Smooth muscle cell (in vitro differentiated cells): ENCODE measurements at regions not wholly inside any gene's neighbourhood (a gene's known extent, or its start where the extent isn't known, plus 50 kb on each side); places are given as distances from the start of the nearest gene placed in this dataset.

Source experiments
- DNase-seq: peaks from one replicate; lab custom pipeline; 2025; ENCODE audit not compliant: unreplicated experiment; lab: John Stamatoyannopoulos, UW
- H2AFZ ChIP-seq: fragments of 200-600 bp; sonication (generic); 2 replicates; pipeline ENCODE4 v1.6.0; 2016; ENCODE audit warnings: antibody characterized with exemption, low read depth, mild to moderate bottlenecking
- H3F3A ChIP-seq: fragments of 200-600 bp; sonication (generic); 2 replicates; pipeline ENCODE4 v1.6.0; 2017; ENCODE audit warnings: antibody characterized with exemption, low read depth
- H3K27ac ChIP-seq: fragments of 200-600 bp; sonication (generic); 2 replicates; pipeline ENCODE4 v1.5.1; 2016; ENCODE audit warnings: low read depth, mild to moderate bottlenecking
- H3K27me3 ChIP-seq: fragments of 200-600 bp; sonication (generic); 2 replicates; pipeline ENCODE4 v1.6.1; 2016; ENCODE audit warnings: low read depth, mild to moderate bottlenecking
- H3K36me3 ChIP-seq: fragments of 200-600 bp; sonication (generic); 2 replicates; pipeline ENCODE4 v1.5.1; 2016; ENCODE audit warnings: low read depth
- H3K4me1 ChIP-seq: fragments of 200-600 bp; sonication (generic); 2 replicates; pipeline ENCODE4 v1.5.1; 2016; ENCODE audit warnings: low read depth
- H3K4me2 ChIP-seq: fragments of 200-600 bp; sonication (generic); 2 replicates; pipeline ENCODE4 v1.6.0; 2016; ENCODE audit warnings: mild to moderate bottlenecking
- H3K4me3 ChIP-seq: fragments of 200-600 bp; sonication (generic); 2 replicates; pipeline ENCODE4 v1.5.1; 2016; ENCODE audit warnings: mild to moderate bottlenecking
- H3K79me2 ChIP-seq: fragments of 200-600 bp; sonication (generic); 2 replicates; pipeline ENCODE4 v1.6.0; 2016; ENCODE audit warnings: low read depth, mild to moderate bottlenecking
- H3K9ac ChIP-seq: fragments of 200-600 bp; sonication (generic); 2 replicates; pipeline ENCODE4 v1.6.0; 2016; ENCODE audit warnings: low read depth
- H3K9me3 ChIP-seq: fragments of 200-600 bp; sonication (generic); replicated peaks from 2 replicates; pipeline ENCODE4 v1.5.1; 2016; ENCODE audit warnings: low read depth
- H4K20me1 ChIP-seq: fragments of 200-600 bp; sonication (generic); 2 replicates; pipeline ENCODE4 v1.6.0; 2016; ENCODE audit warnings: low read depth
- WGBS: methylation state at CpG from one replicate; pipeline ENCODE4 v1.1.7; 2016; ENCODE audit warnings: low lambda C conversion rate; 5-methylcytosine and 5-hydroxymethylcytosine counted together
- TF ChIP-seq, protein P1 (sequence below): fragments of 200-600 bp; sonication (generic); IDR thresholded peaks from 2 replicates; pipeline ENCODE4 v1.5.1; 2017; ENCODE audit warnings: borderline replicate concordance, mild to moderate bottlenecking, antibody characterized with exemption; ENCODE audit not compliant: insufficient read depth, poor library complexity, severe bottlenecking

DNA sequence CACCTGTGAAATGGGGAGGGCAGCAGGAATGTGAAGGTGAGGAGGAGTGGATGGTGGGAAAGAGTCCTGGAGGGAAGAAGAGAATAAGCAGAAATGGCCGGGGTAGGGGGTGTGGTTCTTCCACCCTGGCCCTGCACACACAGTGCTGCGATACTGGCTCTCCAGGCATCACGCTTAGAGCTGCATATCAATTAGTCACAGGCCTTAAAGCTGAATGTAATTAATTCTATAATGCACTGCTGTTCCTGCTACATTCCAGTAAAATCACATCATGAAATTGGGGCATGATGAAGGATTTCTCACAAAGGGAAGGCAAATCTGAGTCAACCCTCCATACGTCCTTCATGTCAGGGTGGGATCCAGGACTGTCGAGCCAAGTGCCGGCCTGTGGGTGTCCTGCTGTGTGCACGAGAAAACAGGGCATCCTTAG, 566.1 kb downstream of the BCL11B start:
- Histone ChIP-seq H3K9me3 (no peaks in the 10 kb centered on the region), H3K27me3 (peaks cover 4% of the 10 kb centered on the region), H3K79me2 (no peaks in the 10 kb centered on the region), H3K4me3 (no peak overlapping the region), H3K36me3 (no peaks in the 10 kb centered on the region), H3K9ac (no peak overlapping the region), H3K4me2 (no peak overlapping the region), H3K4me1 (no peaks in the 10 kb centered on the region), H3F3A (no peaks in the 10 kb centered on the region), H2AFZ (no peak overlapping the region), H3K27ac (no peak overlapping the region), H4K20me1 (no peaks in the 10 kb centered on the region)
- TF ChIP-seq, protein P1, sequence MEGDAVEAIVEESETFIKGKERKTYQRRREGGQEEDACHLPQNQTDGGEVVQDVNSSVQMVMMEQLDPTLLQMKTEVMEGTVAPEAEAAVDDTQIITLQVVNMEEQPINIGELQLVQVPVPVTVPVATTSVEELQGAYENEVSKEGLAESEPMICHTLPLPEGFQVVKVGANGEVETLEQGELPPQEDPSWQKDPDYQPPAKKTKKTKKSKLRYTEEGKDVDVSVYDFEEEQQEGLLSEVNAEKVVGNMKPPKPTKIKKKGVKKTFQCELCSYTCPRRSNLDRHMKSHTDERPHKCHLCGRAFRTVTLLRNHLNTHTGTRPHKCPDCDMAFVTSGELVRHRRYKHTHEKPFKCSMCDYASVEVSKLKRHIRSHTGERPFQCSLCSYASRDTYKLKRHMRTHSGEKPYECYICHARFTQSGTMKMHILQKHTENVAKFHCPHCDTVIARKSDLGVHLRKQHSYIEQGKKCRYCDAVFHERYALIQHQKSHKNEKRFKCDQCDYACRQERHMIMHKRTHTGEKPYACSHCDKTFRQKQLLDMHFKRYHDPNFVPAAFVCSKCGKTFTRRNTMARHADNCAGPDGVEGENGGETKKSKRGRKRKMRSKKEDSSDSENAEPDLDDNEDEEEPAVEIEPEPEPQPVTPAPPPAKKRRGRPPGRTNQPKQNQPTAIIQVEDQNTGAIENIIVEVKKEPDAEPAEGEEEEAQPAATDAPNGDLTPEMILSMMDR, result no peak
- DNase-seq, result no peak
- 55% methylated on average over 7 of the region's 7 CpGs for WGBS

DNA sequence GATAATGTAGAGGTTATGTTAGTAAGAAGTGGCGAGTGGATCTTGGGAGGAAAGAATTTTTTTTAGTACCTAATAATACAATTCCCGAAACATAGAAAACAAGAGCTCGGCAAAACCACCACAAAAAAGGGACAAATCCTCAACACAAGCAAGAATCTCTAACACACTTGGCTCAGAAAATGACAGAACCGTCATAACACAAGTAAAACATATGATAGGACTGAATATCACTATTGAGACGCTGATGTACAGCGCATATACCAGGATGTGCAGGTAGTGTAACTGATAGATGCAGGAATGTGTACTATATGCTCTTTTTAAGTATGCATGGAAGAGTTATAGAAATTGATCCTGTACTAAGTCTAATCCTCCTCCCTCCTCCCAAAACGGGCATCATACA, 564.5 kb downstream of the BCL11B start:
- WGBS, result 95% methylated on average over 7 of the region's 7 CpGs
- DNase-seq, result no peak
- Histone ChIP-seq H3K4me2 (no peak overlapping the region), H3K9me3 (no peaks in the 10 kb centered on the region), H3K79me2 (no peaks in the 10 kb centered on the region), H3K4me3 (no peak overlapping the region), H3K27me3 (peaks cover 4% of the 10 kb centered on the region), H2AFZ (no peak overlapping the region), H3F3A (no peaks in the 10 kb centered on the region), H3K36me3 (no peaks in the 10 kb centered on the region), H3K4me1 (no peaks in the 10 kb centered on the region), H3K9ac (no peak overlapping the region), H3K27ac (no peak overlapping the region), H4K20me1 (no peaks in the 10 kb centered on the region)
- TF ChIP-seq, protein P1, result no peak

DNA sequence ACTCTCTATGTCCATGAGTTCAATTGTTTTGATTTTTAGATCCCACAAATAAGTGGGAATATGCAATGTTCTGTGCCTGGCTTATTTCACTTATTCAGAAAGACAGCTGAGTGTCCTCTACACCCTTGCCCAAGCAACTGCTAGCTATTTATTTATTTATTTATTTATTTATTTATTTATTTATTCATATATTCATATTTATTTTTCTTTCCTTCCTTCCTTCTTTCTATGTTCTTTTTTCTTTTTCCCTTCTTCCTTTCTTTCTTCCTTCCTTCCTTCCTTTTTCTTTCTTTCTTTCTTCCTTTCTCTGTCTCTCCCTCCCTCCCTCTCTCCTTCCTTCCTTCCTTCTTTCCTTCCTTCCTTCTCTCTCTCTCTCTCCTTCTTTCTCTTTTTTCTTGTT, 563.4 kb downstream of the BCL11B start:
- H3K4me3 ChIP-seq, result no peak overlapping the region
- H3F3A ChIP-seq, result no peaks in the 10 kb centered on the region
- no peak overlapping the region for H3K9ac ChIP-seq
- no peaks in the 10 kb centered on the region for H3K79me2 ChIP-seq
- DNase-seq, result no peak
- peaks cover 4% of the 10 kb centered on the region for H3K27me3 ChIP-seq
- H2AFZ ChIP-seq, result no peak overlapping the region
- no peak overlapping the region for H3K4me2 ChIP-seq
- TF ChIP-seq, protein P1, result no peak
- no peaks in the 10 kb centered on the region for H3K4me1 ChIP-seq
- H4K20me1 ChIP-seq, result no peaks in the 10 kb centered on the region
- H3K36me3 ChIP-seq, result no peaks in the 10 kb centered on the region
- H3K9me3 ChIP-seq, result no peaks in the 10 kb centered on the region
- no peak overlapping the region for H3K27ac ChIP-seq

DNA sequence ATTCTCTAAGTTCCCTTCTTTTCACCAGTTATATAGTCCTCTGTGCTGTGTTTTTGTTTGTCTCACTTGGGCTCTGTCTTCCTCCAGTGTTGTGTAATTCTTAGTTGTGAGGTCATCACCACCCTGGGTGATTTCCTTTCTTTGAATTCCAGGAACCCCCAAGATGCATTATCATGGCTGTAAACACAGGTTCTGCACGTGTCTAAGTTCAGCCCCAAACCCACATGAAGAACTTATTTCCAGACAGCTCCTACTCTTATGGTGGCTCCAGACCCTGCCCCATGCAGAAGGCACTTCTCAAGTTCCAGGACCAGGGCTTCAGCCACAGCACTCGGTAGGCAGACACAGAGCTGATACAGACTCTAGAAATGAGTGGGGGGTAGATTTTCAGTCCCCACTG, 560.5 kb downstream of the BCL11B start:
- no peaks in the 10 kb centered on the region for H4K20me1 ChIP-seq
- H3K4me3 ChIP-seq, result no peak overlapping the region
- no peak overlapping the region for H3K9ac ChIP-seq
- no peak overlapping the region for H3K4me2 ChIP-seq
- peaks cover 4% of the 10 kb centered on the region for H3K27me3 ChIP-seq
- H3K9me3 ChIP-seq, result no peaks in the 10 kb centered on the region
- 44% methylated on average over 2 of the region's 2 CpGs for WGBS
- H2AFZ ChIP-seq, result no peak overlapping the region
- no peaks in the 10 kb centered on the region for H3K4me1 ChIP-seq
- no peak for DNase-seq
- H3K79me2 ChIP-seq, result no peaks in the 10 kb centered on the region
- H3F3A ChIP-seq, result no peaks in the 10 kb centered on the region
- TF ChIP-seq, protein P1, result no peak
- H3K36me3 ChIP-seq, result no peaks in the 10 kb centered on the region
- no peak overlapping the region for H3K27ac ChIP-seq
